HepG2 (cell line): ENCODE measurements at regions not wholly inside any gene's neighbourhood (a gene's known extent, or its start where the extent isn't known, plus 50 kb on each side); places are given as distances from the start of the nearest gene placed in this dataset.

Experiments used
- ATAC-seq: fragments of 200-7000 bp; cut with Tn5 transposase; 3 replicates; pipeline ENCODE4 v1.9.1; 2020; ENCODE audit warnings: mild to moderate bottlenecking, moderate library complexity
- BruUV-seq: library from RNA; stranded (reverse); fragments of 400-500 nt; replicated peaks from 2 replicates; lab custom pipeline; 2021; lab: Mats Ljungman, UMichigan
- CTCF ChIA-PET: fragments of 300-600 bp; formaldehyde crosslinking; extraction: SDS; loops from one replicate; lab custom pipeline; 2021; ENCODE audit warnings: low total read pairs, inconsistent platforms, low intra/inter-chr PET ratio; lab: Yijun Ruan, JAX
- POLR2A ChIA-PET: fragments of 350-600 bp; sonication (Branson Sonifier 250); formaldehyde crosslinking; loops from one replicate; lab custom pipeline; 2020; ENCODE audit warnings: antibody characterized with exemption, inconsistent platforms; lab: Yijun Ruan, JAX
- DNase-seq: peaks from one replicate; pipeline ENCODE4 v3.0.0-alpha.2; 2015; ENCODE audit warnings: low spot score
- FAIRE-seq: peaks from 3 replicates; lab custom pipeline; 2011; peaks lifted over from hg19 to GRCh38; lab: Jason Lieb, UNC
- H2AFZ ChIP-seq: one replicate; pipeline ENCODE4 v1.6.1; 2011; ENCODE audit warnings: low read length, inconsistent platforms
- H3K27ac ChIP-seq: fragments of 300-600 bp; 3 replicates; pipeline ENCODE4 v1.8.0; 2011; ENCODE audit warnings: mixed run types, mild to moderate bottlenecking, mixed read lengths, low read length, inconsistent platforms; ENCODE audit not compliant: insufficient read depth; ENCODE audit errors: extremely low read length
- H3K27me3 ChIP-seq, 2 experiments: fragments of 200-600 bp in 1 of 2; 2 replicates in 1 of 2; 3 replicates in 1 of 2; pipeline versions ENCODE4 v1.6.0 to v1.8.0; 2011; ENCODE audit warnings: low read length in 2 of 2, mild to moderate bottlenecking in 2 of 2, moderate library complexity in 2 of 2, inconsistent platforms in 1 of 2; ENCODE audit not compliant: insufficient read depth in 2 of 2, control insufficient read depth in 1 of 2
- H3K36me3 ChIP-seq, 2 experiments: fragments of 200-600 bp in 1 of 2; replicated peaks in 1 of 2; 2 replicates in 1 of 2; 3 replicates in 1 of 2; pipeline versions ENCODE4 v1.5.1 to v1.8.0; 2011; ENCODE audit warnings: low read length in 2 of 2, inconsistent platforms in 1 of 2; ENCODE audit not compliant: insufficient read depth in 2 of 2, control insufficient read depth in 1 of 2
- H3K4me1 ChIP-seq: 2 replicates; pipeline ENCODE4 v1.5.1; 2012; ENCODE audit warnings: low read length, inconsistent platforms; ENCODE audit not compliant: insufficient read depth
- H3K4me2 ChIP-seq: 2 replicates; pipeline ENCODE4 v1.6.0; 2011; ENCODE audit warnings: low read depth, low read length, inconsistent platforms
- H3K4me3 ChIP-seq, 3 experiments: fragments of 200-600 bp in 1 of 3; sonication (generic), shearing (Covaris generic) in 1 of 3; replicated peaks in 1 of 3; 2 replicates each; pipeline ENCODE4 v1.5.1; 2011 to 2016; ENCODE audit warnings: low read length in 3 of 3, inconsistent platforms in 2 of 3, low read depth in 2 of 3, mild to moderate bottlenecking in 2 of 3, control low read depth in 1 of 3, mixed read lengths in 1 of 3; ENCODE audit not compliant: insufficient read depth in 1 of 3
- H3K79me2 ChIP-seq: one replicate; pipeline ENCODE4 v1.6.1; 2011; ENCODE audit warnings: low read length, inconsistent platforms; ENCODE audit not compliant: insufficient read depth
- H3K9ac ChIP-seq: 2 replicates; pipeline ENCODE4 v1.6.0; 2011; ENCODE audit warnings: mild to moderate bottlenecking, low read depth, low read length, inconsistent platforms; ENCODE audit not compliant: insufficient read depth
- H3K9me3 ChIP-seq: 2 replicates; pipeline ENCODE4 v1.5.1; 2012; ENCODE audit warnings: mild to moderate bottlenecking, low read length
- H4K20me1 ChIP-seq: 2 replicates; pipeline ENCODE4 v1.6.0; 2011; ENCODE audit warnings: inconsistent platforms, mild to moderate bottlenecking, low read length, moderate library complexity; ENCODE audit not compliant: insufficient read depth
- ATF7 ChIP-seq, 2 experiments: fragments of 450-650 bp in 1 of 2; sonication (generic) in 1 of 2; formaldehyde crosslinking in 1 of 2; IDR thresholded peaks; 2 replicates each; pipeline versions ENCODE4 v1.4.0 to v1.6.1; 2016 to 2020; ENCODE audit warnings: antibody characterized with exemption in 1 of 2, mild to moderate bottlenecking in 1 of 2, missing genetic modification reagents in 1 of 2
- CEBPB ChIP-seq: IDR thresholded peaks from 2 replicates; pipeline ENCODE4 v1.6.1; 2011; ENCODE audit warnings: low read depth, low read length, improper control_type of control experiment, borderline replicate concordance
- POLR2G ChIP-seq: fragments of 200-400 bp; formaldehyde crosslinking; IDR thresholded peaks from 2 replicates; pipeline ENCODE4 v1.6.1; 2018; ENCODE audit warnings: mild to moderate bottlenecking, low read depth, low read length, moderate library complexity
- PPARG ChIP-seq: conservative IDR thresholded peaks from 2 replicates; pipeline ENCODE4 v1.6.1; 2016; ENCODE audit warnings: missing biosample characterization, missing genetic modification reagents
- RBFOX2 ChIP-seq: fragments of 200-400 bp; formaldehyde crosslinking; IDR thresholded peaks from 2 replicates; pipeline ENCODE4 v1.6.1; 2017; ENCODE audit warnings: low read depth, mild to moderate bottlenecking, low read length
- TSC22D2 ChIP-seq: sonication (generic); formaldehyde crosslinking; IDR thresholded peaks from 2 replicates; pipeline ENCODE4 v1.5.1; 2020; ENCODE audit warnings: missing genetic modification reagents, mild to moderate bottlenecking, borderline replicate concordance
- ZNF235 ChIP-seq: sonication (generic); formaldehyde crosslinking; IDR thresholded peaks from 2 replicates; pipeline ENCODE4 v1.8.1; 2023; ENCODE audit warnings: mild to moderate bottlenecking, missing genetic modification reagents, borderline replicate concordance
- WGBS: methylation state at CpG from one replicate; pipeline ENCODE4 v1.1.6; 2017; ENCODE audit warnings: low lambda C conversion rate; 5-methylcytosine and 5-hydroxymethylcytosine counted together
- in situ Hi-C: cut with HindIII; loops from 2 replicates; pipeline ENCODE4 v1.10.0; 2017; ENCODE audit warnings: low pct_unique_long_range_greater_than_20kb; ENCODE audit not compliant: extremely low pct_ligation_motif_present
- intact Hi-C: fragments of 100-400 bp; cut with micrococcal nuclease; formaldehyde crosslinking; loops from one replicate; pipeline ENCODE4 v1.10.0; 2022; ENCODE audit not compliant: unreplicated experiment

DNA sequence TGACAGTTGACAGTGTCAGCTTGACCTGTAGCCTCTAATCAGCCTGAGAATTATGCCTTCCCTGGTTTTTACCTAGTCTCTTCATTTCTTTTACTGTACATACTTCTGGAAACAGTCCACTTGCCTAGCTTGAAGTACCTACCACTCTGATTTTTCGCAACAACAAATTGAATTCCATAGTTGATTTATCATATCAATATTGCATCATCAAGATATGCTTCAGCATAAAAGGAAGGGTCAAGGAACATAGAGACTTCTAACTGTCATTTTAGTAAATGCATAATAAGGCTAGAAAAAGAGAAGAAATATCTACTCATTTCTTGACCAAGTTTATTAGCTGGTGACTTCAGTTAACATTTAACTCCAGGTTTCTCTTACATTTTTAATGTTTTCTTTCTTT lies 174.2 kb upstream of the FAR2 start:
- H4K20me1 ChIP-seq = no peaks in the 10 kb centered on the region
- intact Hi-C loops (no loop called here), in situ Hi-C loops (no loop called here)
- FAIRE-seq (no peak), ATAC-seq (no peak), DNase-seq (no peak)
- no peaks in the 10 kb centered on the region for H3K9me3 ChIP-seq
- no peaks in the 10 kb centered on the region for H3K79me2 ChIP-seq
- no peaks in the 10 kb centered on the region for H3K36me3 ChIP-seq
- ChIA-PET CTCF (no interaction called here), POLR2A (no interaction called here)
- H3K4me3 ChIP-seq = no peak overlapping the region
- TF ChIP-seq CEBPB (peak; percentile 27; the same call in 1 of the 2 replicates), ATF7 (IDR thresholded peaks at IDR 0.05) (peak; percentile 49), ATF7 (CRISPR knock-in tag; IDR thresholded peaks at IDR 0.05) (no peak), ZNF235 (CRISPR knock-in tag) (no peak)
- H3K27ac ChIP-seq = no peak overlapping the region
- H3K4me1 ChIP-seq = no peaks in the 10 kb centered on the region
- H2AFZ ChIP-seq = no peak overlapping the region
- H3K4me2 ChIP-seq = no peak overlapping the region
- BruUV-seq = no TSS peak
- H3K9ac ChIP-seq = no peak overlapping the region
- 6% methylated on average over 1 of the region's 1 CpG for WGBS
- H3K27me3 ChIP-seq = no peaks in the 10 kb centered on the region

DNA sequence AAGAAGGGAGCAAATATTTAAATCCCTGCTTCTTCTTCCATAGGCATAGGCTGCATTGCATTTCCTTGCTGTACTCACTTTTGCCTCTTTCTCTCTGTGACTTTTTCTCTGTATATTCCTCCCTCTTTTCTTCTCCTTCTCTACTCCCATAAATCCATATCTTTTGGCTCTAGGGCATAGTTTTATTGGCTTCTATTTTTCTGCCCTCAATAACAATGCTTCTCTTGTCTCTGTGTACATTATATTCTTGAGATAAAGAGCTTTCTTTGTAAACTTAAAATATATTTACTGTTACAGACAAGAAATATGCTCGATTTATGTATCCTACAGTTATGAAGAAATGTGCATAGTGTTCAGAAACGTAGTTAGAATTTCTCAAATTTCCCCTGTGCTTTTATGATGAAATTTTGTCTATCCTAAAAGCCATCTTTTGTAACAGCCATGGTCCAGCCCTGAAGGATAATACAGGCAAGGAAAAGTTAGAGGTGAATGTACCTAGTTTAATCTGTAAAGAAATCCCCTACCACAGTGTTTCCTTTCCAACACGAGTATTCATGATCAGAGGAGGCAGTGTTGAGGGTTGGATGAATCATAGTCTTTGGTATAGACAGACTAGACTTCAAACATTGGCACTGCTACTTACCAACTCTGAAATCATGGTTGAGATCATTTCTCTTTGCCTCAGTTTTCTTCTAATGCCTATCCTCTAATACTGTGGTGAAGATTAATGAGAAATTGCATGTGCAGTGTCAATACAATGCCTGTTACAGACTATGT lies 173.3 kb upstream of the FAR2 start:
- in situ Hi-C loops = no loop called here
- Histone ChIP-seq H3K9me3 (no peaks in the 10 kb centered on the region), H3K9ac (no peak overlapping the region), H3K4me1 (no peaks in the 10 kb centered on the region), H3K36me3 (no peaks in the 10 kb centered on the region), H3K79me2 (no peaks in the 10 kb centered on the region), H3K4me3 (no peak overlapping the region)
- FAIRE-seq = no peak
- WGBS = 0% methylated on average over 3 of the region's 3 CpGs
- TF ChIP-seq PPARG (no peak), TSC22D2 (CRISPR knock-in tag) (no peak), POLR2G (no peak), RBFOX2 (no peak)
- TF ChIP-seq, all 625 proteins: peak for 0
- no peak overlapping the region for H3K27ac ChIP-seq
- H3K27me3 ChIP-seq = no peaks in the 10 kb centered on the region
- BruUV-seq = no TSS peak
- CTCF ChIA-PET = no interaction called here
- no peaks in the 10 kb centered on the region for H4K20me1 ChIP-seq
- DNase-seq (no peak), ATAC-seq (no peak)
- POLR2A ChIA-PET = no interaction called here
- H2AFZ ChIP-seq = no peak overlapping the region
- intact Hi-C loops = no loop called here
- H3K4me2 ChIP-seq = no peak overlapping the region
